ENCODE measurements at regions not wholly inside any gene's neighbourhood (a gene's known extent, or its start where the extent isn't known, plus 50 kb on each side); places are given as distances from the start of the nearest gene placed in this dataset.

- H3K36me3 ChIP-seq, result no peaks in the 10 kb centered on the region
- no peak overlapping the region for H3K27ac ChIP-seq
- no peaks in the 10 kb centered on the region for H3K4me1 ChIP-seq (replicated peaks)
- no peaks in the 10 kb centered on the region for H3K9me3 ChIP-seq
- 83% methylated on average over 2 of the region's 2 CpGs for WGBS
- H3K27me3 ChIP-seq (replicated peaks; ENCODE audit: insufficient read depth), result no peaks in the 10 kb centered on the region
- H3K4me3 ChIP-seq, result no peak overlapping the region
- no peak for DNase-seq (ENCODE audit: low spot score)
- TF ChIP-seq CTCF (IDR thresholded peaks at IDR 0.05), result no peak
- intact Hi-C loops (cut with DNase I), result no loop called here
Measured at GRCh38 chr15:72858205-72858604, 74.6 kb upstream of the ADPGK start.

- Histone ChIP-seq H3K36me3 (no peaks in the 10 kb centered on the region), H3K27ac (no peak overlapping the region), H3K4me1 (replicated peaks) (no peaks in the 10 kb centered on the region), H3K9me3 (no peaks in the 10 kb centered on the region), H3K4me3 (no peak overlapping the region), H3K27me3 (replicated peaks; ENCODE audit: insufficient read depth) (no peaks in the 10 kb centered on the region)
- 74% methylated on average over 9 of the region's 9 CpGs for WGBS
- intact Hi-C loops (cut with DNase I), result no loop called here
- no peak for DNase-seq (ENCODE audit: low spot score)
- no peak for TF ChIP-seq POLR2AphosphoS5 (IDR thresholded peaks at IDR 0.05)
- no peak for TF ChIP-seq CTCF (IDR thresholded peaks at IDR 0.05)
- TF ChIP-seq POLR2A (IDR thresholded peaks at IDR 0.05), result no peak
Measured at GRCh38 chr15:72857331-72858063, 73.9 kb upstream of the ADPGK start.

GRCh38 chr15:72856549-72857040, 73.0 kb upstream of the ADPGK start:
- no peak for DNase-seq (ENCODE audit: low spot score)
- H3K27me3 ChIP-seq (replicated peaks; ENCODE audit: insufficient read depth), result no peaks in the 10 kb centered on the region
- H3K4me1 ChIP-seq (replicated peaks), result no peaks in the 10 kb centered on the region

GRCh38 chr15:72855791-72856190, 72.2 kb upstream of the ADPGK start:
- H3K27me3 ChIP-seq (replicated peaks; ENCODE audit: insufficient read depth), result no peaks in the 10 kb centered on the region
- 67% methylated on average over 3 of the region's 3 CpGs for WGBS

More at GRCh38 chr15:72856549-72857040, 73.0 kb upstream of the ADPGK start:
- WGBS, result 69% methylated on average over 5 of the region's 5 CpGs
- H3K9me3 ChIP-seq, result no peaks in the 10 kb centered on the region
- intact Hi-C loops (cut with DNase I), result no loop called here
- no peak overlapping the region for H3K27ac ChIP-seq
- TF ChIP-seq POLR2A (IDR thresholded peaks at IDR 0.05), result no peak
- TF ChIP-seq CTCF (IDR thresholded peaks at IDR 0.05), result no peak
- no peak for TF ChIP-seq POLR2AphosphoS5 (IDR thresholded peaks at IDR 0.05)
- H3K36me3 ChIP-seq, result no peaks in the 10 kb centered on the region
- H3K4me3 ChIP-seq, result no peak overlapping the region

More at GRCh38 chr15:72855791-72856190, 72.2 kb upstream of the ADPGK start:
- TF ChIP-seq CTCF (IDR thresholded peaks at IDR 0.05) (no peak), POLR2AphosphoS5 (IDR thresholded peaks at IDR 0.05) (no peak), POLR2A (IDR thresholded peaks at IDR 0.05) (no peak)
- no peaks in the 10 kb centered on the region for H3K36me3 ChIP-seq
- intact Hi-C loops (cut with DNase I), result no loop called here
- H3K4me3 ChIP-seq, result no peak overlapping the region
- H3K4me1 ChIP-seq (replicated peaks), result no peaks in the 10 kb centered on the region
- no peaks in the 10 kb centered on the region for H3K9me3 ChIP-seq
- no peak overlapping the region for H3K27ac ChIP-seq
- DNase-seq (ENCODE audit: low spot score), result no peak

All from prostate gland (tissue), 2 donors.